Brain microvascular endothelial cell (primary cell): ENCODE measurements at regions not wholly inside any gene's neighbourhood (a gene's known extent, or its start where the extent isn't known, plus 50 kb on each side); places are given as distances from the start of the nearest gene placed in this dataset.
A peak's percentile ranks its signal among the peaks of the same experiment; 100 is the strongest.

Source experiments
- DNase-seq: peaks from one replicate; pipeline ENCODE4 v3.0.0-alpha.2; 2020
- H3K27ac ChIP-seq: fragments of 250-450 bp; sonication (Bioruptor Pico); 2 replicates; pipeline ENCODE4 v1.5.1; 2020; ENCODE audit warnings: mild to moderate bottlenecking, moderate library complexity
- H3K27me3 ChIP-seq: fragments of 250-450 bp; sonication (Bioruptor Pico); replicated peaks from 2 replicates; pipeline ENCODE4 v1.5.1; 2020; ENCODE audit warnings: mild to moderate bottlenecking
- H3K36me3 ChIP-seq: fragments of 250-450 bp; sonication (Bioruptor Pico); replicated peaks from 2 replicates; pipeline ENCODE4 v1.5.1; 2020; ENCODE audit warnings: mild to moderate bottlenecking
- H3K4me3 ChIP-seq: 2 replicates; pipeline ENCODE4 v1.5.1; 2011; ENCODE audit warnings: low read depth, mild to moderate bottlenecking, control low read depth, low read length, moderate library complexity
- CTCF ChIP-seq: IDR thresholded peaks from 2 replicates; pipeline ENCODE4 v1.5.1; 2011; ENCODE audit warnings: low read depth, mild to moderate bottlenecking, moderate library complexity, low read length, control low read depth, inconsistent platforms; ENCODE audit errors: missing control alignments
- in situ Hi-C: cut with HindIII; loops from 2 replicates; pipeline ENCODE4 v1.10.0; 2017; ENCODE audit warnings: low sequenced_read_pairs, low pct_ligation_motif_present

- no peak for TF ChIP-seq CTCF
- in situ Hi-C loops, result no loop called here
- H3K27me3 ChIP-seq, result no peaks in the 10 kb centered on the region
- no peak for DNase-seq
- H3K27ac ChIP-seq, result no peak overlapping the region
- no peaks in the 10 kb centered on the region for H3K36me3 ChIP-seq
- H3K4me3 ChIP-seq, result no peak overlapping the region
Observed at GRCh38 chr1:177596485-177596884, 373.4 kb downstream of the SEC16B start.

GRCh38 chr1:177593105-177593504 lies 376.8 kb downstream of the SEC16B start:
- H3K27me3 ChIP-seq, result no peaks in the 10 kb centered on the region
- no peak overlapping the region for H3K4me3 ChIP-seq
- in situ Hi-C loops, result no loop called here
- TF ChIP-seq CTCF, result no peak
- no peak overlapping the region for H3K27ac ChIP-seq
- DNase-seq, result no peak
- H3K36me3 ChIP-seq, result no peaks in the 10 kb centered on the region

- TF ChIP-seq CTCF, result no peak
- no peak for DNase-seq
- Histone ChIP-seq H3K27ac (no peak overlapping the region), H3K36me3 (no peaks in the 10 kb centered on the region), H3K4me3 (no peak overlapping the region), H3K27me3 (no peaks in the 10 kb centered on the region)
- in situ Hi-C loops, result no loop called here
Observed at GRCh38 chr1:177592624-177593023, 377.2 kb downstream of the SEC16B start.

- no peak overlapping the region for H3K27ac ChIP-seq
- H3K36me3 ChIP-seq, result no peaks in the 10 kb centered on the region
- no peak for TF ChIP-seq CTCF
- H3K4me3 ChIP-seq, result no peak overlapping the region
- no peaks in the 10 kb centered on the region for H3K27me3 ChIP-seq
- no peak for DNase-seq
- in situ Hi-C loops, result no loop called here
Observed at GRCh38 chr1:177591155-177591554, 378.7 kb downstream of the SEC16B start.

- Histone ChIP-seq H3K27ac (no peak overlapping the region), H3K27me3 (no peaks in the 10 kb centered on the region), H3K4me3 (no peak overlapping the region), H3K36me3 (no peaks in the 10 kb centered on the region)
- TF ChIP-seq CTCF, result no peak
- DNase-seq, result no peak
- in situ Hi-C loops, result no loop called here
Observed at GRCh38 chr1:177589166-177589565, 380.7 kb downstream of the SEC16B start.

GRCh38 chr1:177586429-177586828 lies 383.4 kb downstream of the SEC16B start:
- Histone ChIP-seq H3K27ac (peak overlapping the region; percentile 66), H3K36me3 (no peaks in the 10 kb centered on the region), H3K4me3 (no peak overlapping the region), H3K27me3 (no peaks in the 10 kb centered on the region)
- no peak for TF ChIP-seq CTCF
- in situ Hi-C loops, result no loop called here
- DNase-seq, result peak; percentile 75
